Ammon's horn (tissue), 1 donor: ENCODE measurements at regions not wholly inside any gene's neighbourhood (a gene's known extent, or its start where the extent isn't known, plus 50 kb on each side); places are given as distances from the start of the nearest gene placed in this dataset.

Source experiments
- DNase-seq: peaks from one replicate; pipeline ENCODE4 v3.0.0-alpha.2; 2016; ENCODE audit warnings: low spot score

- DNase-seq = no peak
These were observed 442.2 kb upstream of the CLINT1 start for GRCh38 chr5:158301186-158301585.

GRCh38 chr5:158300256-158300655 is 441.3 kb upstream of the CLINT1 start:
- DNase-seq = no peak

DNA sequence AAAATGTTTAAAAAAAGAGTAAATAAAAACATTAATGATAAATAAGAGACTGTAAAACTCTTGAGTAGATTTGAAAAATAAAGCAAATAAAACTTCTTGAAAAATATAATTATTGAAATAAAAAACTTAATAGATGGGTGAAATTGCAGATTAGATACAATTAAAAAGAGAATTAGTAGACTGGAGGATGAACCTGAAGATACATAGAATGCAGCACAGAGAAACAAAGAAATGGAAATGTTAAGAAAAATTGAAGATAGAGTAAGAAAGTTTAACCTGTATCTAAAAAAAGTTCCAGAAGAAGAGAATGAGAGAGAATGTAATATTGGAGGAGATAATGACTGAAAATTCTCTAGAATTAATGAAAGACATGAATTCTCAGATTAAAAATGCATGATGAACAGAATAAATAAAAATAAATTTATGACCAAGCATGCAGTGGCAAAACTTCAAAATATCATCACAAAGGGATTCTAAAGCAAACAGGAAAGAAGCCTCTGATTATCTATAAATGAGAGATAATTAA is 438.1 kb upstream of the CLINT1 start:
- DNase-seq = no peak

DNA sequence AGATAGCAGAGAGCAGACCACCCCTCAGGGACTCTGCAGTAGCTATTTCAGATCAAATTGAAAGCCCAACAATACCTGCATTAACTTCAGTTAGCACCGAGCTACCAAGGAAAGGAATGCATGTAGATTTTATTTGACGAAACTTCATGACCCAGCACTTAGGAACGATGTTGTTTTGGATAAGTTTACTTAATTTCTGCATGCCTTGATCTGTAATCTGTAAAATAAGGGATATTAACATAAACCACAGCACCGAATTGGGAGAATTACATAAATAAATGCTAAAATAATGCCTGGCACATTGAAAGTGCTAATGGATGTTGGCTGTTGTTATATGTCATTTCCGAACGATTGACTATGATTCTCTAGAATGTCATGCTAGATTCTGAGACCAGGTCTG is 435.8 kb upstream of the CLINT1 start:
- DNase-seq = no peak

- no peak for DNase-seq
These were observed 434.0 kb upstream of the CLINT1 start for GRCh38 chr5:158292981-158293380.

DNA sequence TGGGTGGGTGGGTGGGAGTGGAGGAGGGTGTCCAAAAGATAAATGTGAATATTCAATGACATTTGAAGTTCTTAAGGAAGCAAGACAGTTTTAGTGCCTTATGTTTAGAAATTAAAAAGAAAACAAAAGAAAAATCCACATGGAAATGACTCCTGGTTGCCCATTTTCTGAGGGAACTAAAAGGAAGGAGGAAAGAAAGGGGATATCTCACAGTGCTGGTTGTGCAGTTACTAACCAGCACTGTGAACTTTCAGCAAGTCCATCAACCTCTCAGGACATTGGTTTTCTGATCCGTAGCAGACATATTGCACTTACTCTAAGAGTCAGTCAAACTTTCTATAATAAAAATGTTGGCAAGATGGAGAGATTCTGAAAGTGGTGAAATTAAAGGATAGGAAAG is 431.0 kb upstream of the CLINT1 start:
- DNase-seq = no peak

DNA sequence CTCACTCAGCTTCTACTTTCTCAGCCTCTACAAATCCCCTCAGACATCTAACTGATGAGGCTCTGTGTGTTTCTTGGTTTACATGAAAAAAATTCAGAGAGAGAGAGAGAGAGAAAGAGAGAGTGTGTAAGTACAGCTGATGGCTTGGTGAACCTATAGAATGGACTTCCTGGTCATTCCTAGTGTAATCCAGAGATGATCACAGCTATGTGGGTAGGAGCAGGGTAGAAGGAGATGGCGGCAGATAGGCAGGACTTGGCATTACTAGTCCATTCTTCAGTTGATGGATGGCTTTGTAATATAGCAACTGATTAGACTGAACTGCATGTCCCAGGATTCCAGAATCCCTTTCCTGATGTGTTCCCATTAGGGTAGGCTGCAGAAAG is 429.3 kb upstream of the CLINT1 start:
- DNase-seq = no peak

- DNase-seq = no peak
These were observed 428.8 kb upstream of the CLINT1 start for GRCh38 chr5:158287643-158288271.

- DNase-seq = no peak
These were observed 427.9 kb upstream of the CLINT1 start for GRCh38 chr5:158286827-158287226.

DNA sequence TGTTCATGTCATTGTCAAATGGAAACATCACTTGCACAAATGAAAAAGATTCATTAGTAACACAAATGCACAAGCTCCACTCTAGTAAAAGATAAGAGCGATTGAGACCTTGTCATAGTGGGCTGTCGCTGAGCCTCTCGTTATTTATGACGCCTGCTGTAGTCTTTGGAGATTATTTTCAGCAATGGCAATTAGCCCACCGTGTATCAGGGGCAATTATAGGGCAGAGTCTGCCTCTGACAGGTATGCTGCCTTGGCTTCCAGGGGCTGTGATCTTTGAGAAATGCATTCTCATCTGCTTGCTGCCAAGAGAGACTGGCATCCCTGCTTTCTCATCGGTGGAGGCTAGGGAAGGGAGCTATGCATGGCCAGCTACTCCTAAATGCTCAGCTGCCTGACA is 426.8 kb upstream of the CLINT1 start:
- no peak for DNase-seq

GRCh38 chr5:158284242-158284641 is 425.3 kb upstream of the CLINT1 start:
- DNase-seq = no peak

DNA sequence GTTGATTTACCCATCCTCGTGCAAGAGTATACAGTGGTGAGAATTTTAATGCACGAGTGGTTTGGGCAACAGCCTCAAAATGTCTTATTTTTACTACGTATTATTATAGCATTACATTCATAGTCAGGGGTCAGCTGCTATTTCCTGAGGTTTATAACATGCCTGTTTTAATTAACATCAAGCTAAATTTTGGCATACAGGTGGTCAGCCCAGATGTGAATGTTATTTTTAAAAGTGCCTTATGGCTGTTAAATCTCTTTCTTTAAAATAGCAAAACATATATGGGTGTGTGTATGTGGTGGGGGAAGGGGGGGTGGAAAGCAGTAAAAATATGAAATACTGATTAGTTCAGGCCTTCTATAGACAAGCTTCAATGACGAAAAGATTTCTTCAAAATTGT is 424.5 kb upstream of the CLINT1 start:
- DNase-seq = no peak

DNA sequence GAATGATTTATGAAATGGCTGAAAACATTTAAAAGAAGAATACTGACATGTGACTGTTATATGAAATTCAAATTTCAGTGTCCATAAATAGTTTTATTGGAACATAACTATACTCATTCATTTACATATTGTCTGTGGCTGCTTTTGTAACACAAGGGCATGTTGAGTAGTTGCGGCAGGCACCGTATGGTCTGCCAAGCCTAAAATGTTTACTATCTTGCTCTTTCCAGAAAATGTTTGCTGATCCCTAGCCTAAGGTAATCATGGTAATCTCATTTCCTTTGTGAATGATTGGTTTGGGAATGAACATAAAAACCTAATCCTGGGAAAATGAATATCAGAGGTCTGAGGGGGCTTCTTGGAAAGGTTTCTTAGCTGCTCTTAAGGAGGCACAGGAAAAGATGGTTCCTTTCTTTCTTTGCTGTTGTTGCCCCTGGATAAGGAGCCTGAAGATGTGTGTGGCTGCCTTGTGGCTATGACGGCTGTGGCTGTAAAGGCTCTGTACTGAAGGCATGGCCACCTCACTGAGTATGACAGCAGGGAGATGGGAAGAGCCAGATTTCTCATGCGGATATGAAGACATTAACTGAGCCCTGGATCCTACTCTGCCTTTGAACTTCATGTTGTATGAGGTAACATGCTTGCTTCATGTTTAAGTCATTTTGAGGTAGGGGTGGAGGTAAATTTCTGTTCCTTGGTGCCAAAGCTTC is 419.4 kb upstream of the CLINT1 start:
- no peak for DNase-seq

DNA sequence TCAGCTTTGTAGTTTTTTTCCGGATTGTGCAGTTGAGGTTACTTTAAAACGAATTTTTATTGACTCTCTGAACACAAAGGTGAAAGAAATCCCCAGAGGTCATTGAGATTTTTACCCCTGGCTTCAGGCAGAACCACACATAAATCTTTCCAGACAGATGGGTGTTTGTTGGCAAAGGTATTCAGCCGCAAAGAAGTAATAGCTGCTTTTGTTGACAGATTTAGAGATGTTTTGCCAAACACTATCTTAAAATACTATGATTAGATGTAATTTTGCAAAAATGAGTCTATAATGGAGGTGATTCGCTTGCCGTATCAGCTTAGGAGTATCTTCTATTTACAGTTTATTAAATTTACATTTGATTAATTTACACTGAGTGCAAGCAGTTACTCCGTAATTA is 418.3 kb upstream of the CLINT1 start:
- no peak for DNase-seq

GRCh38 chr5:158276692-158277091 is 417.7 kb upstream of the CLINT1 start:
- DNase-seq = no peak

GRCh38 chr5:158275511-158275910 is 416.6 kb upstream of the CLINT1 start:
- DNase-seq = no peak

DNA sequence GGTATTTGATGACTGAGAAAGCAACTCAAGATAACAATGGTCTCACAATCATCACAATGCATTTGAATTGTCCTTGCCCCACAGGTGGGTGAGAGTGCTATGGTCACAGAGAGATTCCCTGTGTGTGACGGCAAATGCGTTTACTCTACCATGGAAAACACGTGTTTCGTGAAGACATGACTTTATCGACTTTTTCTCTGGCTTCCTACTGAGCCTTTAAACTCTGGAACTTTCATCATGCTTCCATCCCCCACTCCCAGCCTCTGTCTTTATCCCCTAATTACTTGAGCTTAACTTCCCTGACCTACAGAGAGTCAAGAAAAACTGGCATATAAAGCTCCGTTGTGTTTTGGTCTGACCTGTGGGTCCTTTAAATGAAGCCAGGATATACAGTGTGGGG is 414.1 kb upstream of the CLINT1 start:
- no peak for DNase-seq

DNA sequence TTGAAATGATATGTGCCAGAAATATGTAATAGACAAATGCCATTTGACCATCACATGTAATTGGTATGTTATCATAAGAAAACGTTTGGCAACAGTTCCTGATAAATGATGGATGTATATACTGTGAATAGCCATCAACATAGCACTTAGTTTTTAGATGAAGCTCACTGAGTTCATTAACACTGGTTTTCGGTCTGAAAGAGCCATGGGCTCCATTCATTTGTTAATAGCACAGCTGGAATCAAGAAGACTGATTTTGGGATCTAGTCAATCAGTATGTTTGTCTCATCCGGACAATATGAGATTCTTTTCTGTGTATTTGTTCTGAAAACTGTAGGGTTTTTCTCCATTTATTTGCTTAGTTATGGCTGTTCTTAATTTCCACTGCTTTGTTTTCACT is 413.5 kb upstream of the CLINT1 start:
- DNase-seq = no peak

DNA sequence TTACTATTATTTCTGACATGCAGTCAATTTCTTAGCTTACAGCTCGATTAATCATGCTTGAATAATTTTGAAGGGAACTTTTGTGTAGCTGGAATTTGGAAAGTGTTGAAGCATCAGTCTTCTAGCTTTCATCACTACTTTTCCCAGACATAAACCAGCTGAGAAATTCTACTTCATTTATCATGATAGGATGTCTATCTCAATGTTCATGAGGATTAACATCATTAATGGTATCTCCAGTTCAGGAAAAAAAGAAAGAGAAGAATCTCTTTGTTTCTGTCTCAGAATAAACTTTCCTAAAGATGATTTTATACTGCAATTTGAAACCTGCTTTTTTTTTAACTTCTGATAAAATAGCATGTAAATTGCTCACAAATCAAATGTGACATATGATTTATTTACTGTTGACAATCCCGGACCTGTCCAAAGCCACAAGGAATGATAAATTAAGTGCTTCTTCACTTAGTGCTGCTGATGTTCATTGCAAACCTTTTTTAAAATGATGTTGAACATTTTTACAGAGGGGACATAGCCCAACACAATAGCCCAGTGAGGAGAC is 412.1 kb upstream of the CLINT1 start:
- DNase-seq = no peak

- peak; percentile 45 for DNase-seq
These were observed 409.3 kb upstream of the CLINT1 start for GRCh38 chr5:158268286-158268685.

DNA sequence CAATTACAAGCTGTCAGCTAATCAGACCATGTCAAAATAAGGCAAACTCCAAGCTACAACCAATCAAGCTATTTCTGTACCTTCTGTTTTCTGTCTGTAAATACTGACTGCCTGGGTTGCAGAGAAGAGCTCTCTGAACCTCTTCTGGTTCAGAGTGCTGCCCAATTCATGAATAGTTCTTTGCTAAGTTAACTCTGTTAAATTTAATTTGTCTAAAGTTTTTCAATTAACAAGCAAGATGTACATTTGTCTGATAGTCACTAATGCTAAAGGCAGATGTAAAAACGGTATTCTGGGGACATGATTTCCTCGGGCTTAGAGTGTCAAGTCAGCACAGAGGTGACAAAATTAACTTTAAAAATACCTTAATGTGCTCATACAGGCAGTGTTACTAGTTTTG is 408.3 kb upstream of the CLINT1 start:
- no peak for DNase-seq

DNA sequence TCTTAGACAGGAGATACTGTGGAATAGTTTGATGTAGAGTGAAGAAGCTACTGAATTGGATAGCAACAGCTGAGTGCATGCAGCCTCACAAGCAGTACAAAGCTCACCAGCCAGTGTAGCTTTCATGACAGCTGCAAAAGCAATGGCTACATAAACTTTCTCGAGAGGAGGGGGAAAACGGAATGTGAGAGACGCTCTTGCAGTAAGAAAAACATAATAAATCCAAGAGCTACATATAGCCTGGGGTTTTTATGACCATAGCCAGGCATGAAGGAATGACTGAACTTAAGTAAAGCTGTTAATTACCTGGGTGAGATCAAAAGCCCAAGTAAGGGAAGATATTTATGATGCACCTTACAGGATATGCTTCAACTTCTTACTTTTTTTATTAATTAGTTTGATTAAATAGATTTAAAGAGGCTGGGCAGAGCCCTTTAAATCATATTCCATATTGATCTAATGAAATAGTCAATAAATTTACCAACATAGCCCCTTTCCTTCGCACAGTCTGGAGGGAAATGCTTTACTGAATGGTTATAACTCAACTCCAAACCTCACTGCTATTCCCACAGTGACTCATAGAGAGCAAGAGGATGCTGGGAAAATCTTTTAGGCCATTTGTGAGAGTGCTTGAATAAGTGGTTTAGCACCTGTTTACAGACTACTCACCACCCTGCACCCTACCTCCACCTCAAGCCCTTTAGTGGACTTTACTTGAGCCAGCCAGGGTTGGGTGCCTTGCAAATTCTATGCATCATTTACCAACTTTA is 407.2 kb upstream of the CLINT1 start:
- DNase-seq = no peak

- DNase-seq = no peak
These were observed 406.4 kb upstream of the CLINT1 start for GRCh38 chr5:158265346-158265745.
